ENCODE measurements at regions not wholly inside any gene's neighbourhood (a gene's known extent, or its start where the extent isn't known, plus 50 kb on each side); places are given as distances from the start of the nearest gene placed in this dataset.

DNA sequence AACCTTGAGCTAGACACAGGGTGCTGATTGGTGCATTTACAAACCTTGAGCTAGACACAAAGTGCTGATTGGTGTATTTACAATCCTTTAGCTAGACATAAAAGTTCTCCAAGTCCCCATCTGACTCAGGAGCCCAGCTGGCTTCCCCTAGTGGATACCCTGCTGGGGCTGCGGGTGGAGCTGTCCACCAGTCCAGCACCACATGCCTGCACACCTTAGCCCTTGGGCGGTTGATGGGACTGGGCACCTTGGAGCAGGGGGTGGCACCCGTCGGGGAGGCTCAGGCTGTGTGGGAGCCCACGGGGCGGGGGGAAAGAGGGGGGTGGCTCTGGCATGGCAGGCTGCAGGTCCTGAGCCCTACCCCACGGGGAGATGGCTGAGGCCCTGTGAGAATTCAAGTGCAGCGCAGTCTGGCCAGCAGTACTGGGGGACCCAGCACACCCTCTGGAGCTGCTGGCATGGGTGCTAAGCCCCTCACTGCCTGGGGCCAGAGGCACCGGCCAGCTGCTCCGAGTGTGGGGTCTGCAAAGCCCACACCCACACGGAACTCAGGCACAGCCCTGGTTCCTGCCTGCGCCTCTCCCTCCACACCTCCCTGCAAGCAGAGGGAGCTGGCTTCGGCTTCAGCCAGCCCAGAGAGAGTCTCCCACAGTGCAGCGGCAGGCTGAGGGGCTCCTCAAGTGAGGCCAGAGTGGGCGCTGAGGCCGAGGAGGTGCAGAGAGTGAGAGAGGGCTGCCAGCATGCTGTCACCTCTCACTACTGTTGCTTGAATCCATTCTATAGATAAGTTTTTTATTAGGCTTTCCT lies 369.8 kb upstream of the SMIM30 start:
- no peak for DNase-seq (ENCODE audit: low read depth)
- no peaks in the 10 kb centered on the region for H3K27me3 ChIP-seq (ENCODE audit: control insufficient read depth, insufficient read depth, low read length)
- no peak overlapping the region for H3K4me3 ChIP-seq (ENCODE audit: low read depth, low read length)
- TF ChIP-seq, protein P1, sequence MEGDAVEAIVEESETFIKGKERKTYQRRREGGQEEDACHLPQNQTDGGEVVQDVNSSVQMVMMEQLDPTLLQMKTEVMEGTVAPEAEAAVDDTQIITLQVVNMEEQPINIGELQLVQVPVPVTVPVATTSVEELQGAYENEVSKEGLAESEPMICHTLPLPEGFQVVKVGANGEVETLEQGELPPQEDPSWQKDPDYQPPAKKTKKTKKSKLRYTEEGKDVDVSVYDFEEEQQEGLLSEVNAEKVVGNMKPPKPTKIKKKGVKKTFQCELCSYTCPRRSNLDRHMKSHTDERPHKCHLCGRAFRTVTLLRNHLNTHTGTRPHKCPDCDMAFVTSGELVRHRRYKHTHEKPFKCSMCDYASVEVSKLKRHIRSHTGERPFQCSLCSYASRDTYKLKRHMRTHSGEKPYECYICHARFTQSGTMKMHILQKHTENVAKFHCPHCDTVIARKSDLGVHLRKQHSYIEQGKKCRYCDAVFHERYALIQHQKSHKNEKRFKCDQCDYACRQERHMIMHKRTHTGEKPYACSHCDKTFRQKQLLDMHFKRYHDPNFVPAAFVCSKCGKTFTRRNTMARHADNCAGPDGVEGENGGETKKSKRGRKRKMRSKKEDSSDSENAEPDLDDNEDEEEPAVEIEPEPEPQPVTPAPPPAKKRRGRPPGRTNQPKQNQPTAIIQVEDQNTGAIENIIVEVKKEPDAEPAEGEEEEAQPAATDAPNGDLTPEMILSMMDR (IDR thresholded peaks at IDR 0.05; ENCODE audit: insufficient read depth, low read length, poor library complexity, severe bottlenecking), result no peak
- H3K36me3 ChIP-seq (ENCODE audit: control insufficient read depth, insufficient read depth, low read length), result no peaks in the 10 kb centered on the region

DNA sequence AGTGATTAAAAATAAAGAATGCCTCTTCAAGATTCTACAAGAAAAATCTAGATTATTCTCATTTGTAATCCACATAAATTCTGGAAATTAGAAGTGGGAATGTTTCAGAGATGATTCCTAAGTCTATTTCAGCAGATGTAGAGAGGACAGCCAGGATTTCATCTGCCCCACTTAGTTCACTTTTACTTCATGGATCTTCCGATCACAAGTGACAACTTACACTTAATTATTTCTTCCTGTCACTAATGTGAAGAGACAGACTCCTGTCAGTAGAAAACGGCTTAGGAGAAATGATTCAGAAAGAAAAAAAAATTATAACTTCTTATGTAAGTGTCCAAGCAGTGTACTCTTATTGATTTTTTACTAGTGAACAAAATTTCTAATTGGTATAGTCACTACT lies 368.2 kb upstream of the SMIM30 start:
- TF ChIP-seq, protein P1 (IDR thresholded peaks at IDR 0.05; ENCODE audit: insufficient read depth, low read length, poor library complexity, severe bottlenecking), result no peak

DNA sequence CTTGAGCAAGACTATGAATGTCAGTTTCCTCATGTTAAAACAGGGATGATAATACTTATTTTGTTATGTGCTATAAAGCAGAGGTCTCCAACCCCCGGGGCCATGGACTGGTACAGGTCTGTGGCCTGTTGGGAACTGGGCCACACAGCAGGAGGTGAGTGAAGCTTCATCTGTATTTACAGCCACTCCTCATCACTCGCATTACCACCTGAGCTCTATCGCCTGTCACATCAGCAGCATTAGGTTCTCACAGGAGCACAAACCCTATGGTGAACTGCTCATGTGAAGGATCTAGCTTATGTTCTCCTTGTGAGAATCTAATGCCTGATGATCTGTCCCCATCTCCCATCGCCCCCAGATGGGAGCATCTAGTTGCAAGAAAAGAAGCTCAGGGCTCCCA lies 365.3 kb upstream of the SMIM30 start:
- TF ChIP-seq, protein P1 (IDR thresholded peaks at IDR 0.05; ENCODE audit: insufficient read depth, low read length, poor library complexity, severe bottlenecking), result no peak

More for the DNA sequence above, 368.2 kb upstream of the SMIM30 start:
- Histone ChIP-seq H3K27me3 (ENCODE audit: control insufficient read depth, insufficient read depth, low read length) (no peaks in the 10 kb centered on the region), H3K36me3 (ENCODE audit: control insufficient read depth, insufficient read depth, low read length) (no peaks in the 10 kb centered on the region), H3K4me3 (ENCODE audit: low read depth, low read length) (no peak overlapping the region)
- no peak for DNase-seq (ENCODE audit: low read depth)

DNA sequence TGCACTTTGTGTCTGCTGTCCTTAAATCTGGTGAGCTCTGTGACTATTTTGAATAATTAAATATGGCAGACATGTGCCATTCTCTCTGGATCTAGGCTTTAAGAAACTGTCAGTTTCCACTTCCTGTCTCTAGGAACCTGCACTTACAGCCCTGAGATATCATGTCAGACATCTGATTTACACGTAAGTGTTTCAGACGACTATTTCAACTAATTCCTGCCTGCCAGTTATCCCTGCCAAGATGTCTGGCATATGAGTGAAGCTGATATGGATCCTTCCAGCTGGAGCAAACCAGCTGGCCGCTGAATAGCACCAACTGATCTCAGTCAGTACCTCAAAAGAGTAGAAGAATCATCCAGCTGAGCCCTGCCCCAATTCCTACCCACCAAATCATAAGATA lies 362.2 kb upstream of the SMIM30 start:
- Histone ChIP-seq H3K27me3 (ENCODE audit: control insufficient read depth, insufficient read depth, low read length) (no peaks in the 10 kb centered on the region), H3K4me3 (ENCODE audit: low read depth, low read length) (no peak overlapping the region), H3K36me3 (ENCODE audit: control insufficient read depth, insufficient read depth, low read length) (no peaks in the 10 kb centered on the region)
- no peak for DNase-seq (ENCODE audit: low read depth)
- TF ChIP-seq, protein P1 (IDR thresholded peaks at IDR 0.05; ENCODE audit: insufficient read depth, low read length, poor library complexity, severe bottlenecking), result no peak

More for the DNA sequence above, 365.3 kb upstream of the SMIM30 start:
- Histone ChIP-seq H3K36me3 (ENCODE audit: control insufficient read depth, insufficient read depth, low read length) (no peaks in the 10 kb centered on the region), H3K27me3 (ENCODE audit: control insufficient read depth, insufficient read depth, low read length) (no peaks in the 10 kb centered on the region), H3K4me3 (ENCODE audit: low read depth, low read length) (no peak overlapping the region)
- no peak for DNase-seq (ENCODE audit: low read depth)

DNA sequence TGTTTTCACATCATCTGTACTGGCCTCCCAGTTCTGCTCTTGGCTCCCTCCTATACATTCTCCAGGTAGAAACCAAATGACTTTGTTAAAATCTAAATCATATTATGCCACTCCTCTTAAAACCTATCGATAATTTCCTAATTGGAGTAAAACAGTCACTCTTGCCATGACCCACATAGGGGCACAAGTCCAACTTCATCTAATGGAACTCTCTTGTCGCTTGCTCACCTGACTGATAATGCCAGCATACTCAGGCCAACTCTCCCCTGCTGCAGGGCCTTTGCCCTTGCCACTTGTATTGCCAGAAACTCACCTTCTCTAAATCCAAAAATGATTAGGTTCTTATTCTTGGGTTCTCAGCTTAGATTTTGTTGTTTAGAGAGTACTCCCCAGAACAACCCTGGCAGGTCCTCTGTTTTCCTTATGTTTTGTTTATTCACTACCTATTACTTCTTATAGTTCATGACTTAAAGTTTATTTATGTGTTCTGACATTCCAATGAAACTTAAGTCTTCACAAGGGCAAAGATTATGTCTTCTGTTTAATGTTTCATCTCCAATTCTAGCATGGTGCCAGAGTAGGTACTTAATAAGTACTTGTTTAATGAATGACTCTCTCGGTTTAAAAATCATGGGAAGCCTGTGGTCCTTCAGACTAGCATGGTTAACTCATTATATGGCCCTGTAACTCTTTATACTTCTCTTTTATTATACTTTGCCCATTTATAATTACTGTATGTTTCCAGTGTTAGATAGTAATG lies 345.9 kb upstream of the SMIM30 start:
- no peaks in the 10 kb centered on the region for H3K36me3 ChIP-seq (ENCODE audit: control insufficient read depth, insufficient read depth, low read length)

More for the DNA sequence above, 345.9 kb upstream of the SMIM30 start:
- H3K4me3 ChIP-seq (ENCODE audit: low read depth, low read length), result no peak overlapping the region
- TF ChIP-seq, protein P1 (IDR thresholded peaks at IDR 0.05; ENCODE audit: insufficient read depth, low read length, poor library complexity, severe bottlenecking), result no peak
- H3K27me3 ChIP-seq (ENCODE audit: control insufficient read depth, insufficient read depth, low read length), result no peaks in the 10 kb centered on the region
- no peak for DNase-seq (ENCODE audit: low read depth)
